ENCODE measurements at regions not wholly inside any gene's neighbourhood (a gene's known extent, or its start where the extent isn't known, plus 50 kb on each side); places are given as distances from the start of the nearest gene placed in this dataset.

DNA sequence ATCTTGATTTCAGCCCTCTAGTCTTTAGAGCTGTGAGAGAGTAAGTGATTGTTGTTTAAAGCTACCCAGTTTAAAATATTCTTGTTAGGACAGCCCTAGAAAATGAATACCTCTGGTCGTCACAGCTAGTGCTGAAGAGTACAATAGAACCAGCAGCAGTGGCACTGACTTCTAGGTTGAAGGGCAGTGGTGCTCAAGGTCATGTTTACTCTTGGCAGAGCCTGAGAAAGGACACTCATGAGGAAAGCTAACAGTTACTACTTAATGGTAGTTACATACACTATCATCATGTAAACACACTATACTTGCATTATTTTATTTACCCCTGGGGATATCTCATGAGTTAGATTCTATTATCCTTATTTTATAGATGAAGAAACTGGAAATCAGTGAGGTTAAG is 323.0 kb downstream of the SH2D4B start:
- Histone ChIP-seq H3K27me3 (replicated peaks; ENCODE audit: control insufficient read depth, insufficient read depth, low read length) (peaks cover 12% of the 10 kb centered on the region), H3K4me3 (ENCODE audit: low read length) (no peak overlapping the region), H3K9me3 (ENCODE audit: control insufficient read depth, low read length) (no peaks in the 10 kb centered on the region), H3K9ac (ENCODE audit: low read length) (no peak overlapping the region), H3K4me1 (ENCODE audit: control insufficient read depth, insufficient read depth, low read length) (no peaks in the 10 kb centered on the region), H3K36me3 (ENCODE audit: control insufficient read depth, insufficient read depth, low read length, severe bottlenecking) (no peaks in the 10 kb centered on the region)
- DNase-seq (ENCODE audit: low read depth) = no peak

DNA sequence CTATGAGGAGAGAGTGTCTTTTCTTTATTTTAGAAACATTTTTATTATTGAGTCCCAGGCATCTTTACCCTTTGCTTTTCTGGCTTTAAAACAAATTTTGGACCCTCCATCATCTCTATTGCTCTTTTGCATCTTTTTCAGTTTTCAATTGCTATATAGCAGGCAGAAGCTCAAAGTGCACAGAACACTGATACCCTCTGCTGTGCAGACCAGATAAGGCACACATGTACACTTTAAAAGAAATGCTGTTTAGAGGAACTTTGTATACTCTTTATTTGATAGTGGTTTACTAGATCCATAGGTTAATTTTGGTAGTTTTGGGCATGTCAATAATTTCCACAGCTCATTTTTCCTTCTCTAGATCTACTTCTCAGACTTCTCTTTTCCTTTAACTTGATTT is 324.2 kb downstream of the SH2D4B start:
- H3K4me1 ChIP-seq (ENCODE audit: control insufficient read depth, insufficient read depth, low read length) = no peaks in the 10 kb centered on the region
- H3K36me3 ChIP-seq (ENCODE audit: control insufficient read depth, insufficient read depth, low read length, severe bottlenecking) = no peaks in the 10 kb centered on the region
- H3K9ac ChIP-seq (ENCODE audit: low read length) = no peak overlapping the region
- peaks cover 3% of the 10 kb centered on the region for H3K27me3 ChIP-seq (replicated peaks; ENCODE audit: control insufficient read depth, insufficient read depth, low read length)
- H3K9me3 ChIP-seq (ENCODE audit: control insufficient read depth, low read length) = no peaks in the 10 kb centered on the region
- no peak for DNase-seq (ENCODE audit: low read depth)
- no peak overlapping the region for H3K4me3 ChIP-seq (ENCODE audit: low read length)

DNA sequence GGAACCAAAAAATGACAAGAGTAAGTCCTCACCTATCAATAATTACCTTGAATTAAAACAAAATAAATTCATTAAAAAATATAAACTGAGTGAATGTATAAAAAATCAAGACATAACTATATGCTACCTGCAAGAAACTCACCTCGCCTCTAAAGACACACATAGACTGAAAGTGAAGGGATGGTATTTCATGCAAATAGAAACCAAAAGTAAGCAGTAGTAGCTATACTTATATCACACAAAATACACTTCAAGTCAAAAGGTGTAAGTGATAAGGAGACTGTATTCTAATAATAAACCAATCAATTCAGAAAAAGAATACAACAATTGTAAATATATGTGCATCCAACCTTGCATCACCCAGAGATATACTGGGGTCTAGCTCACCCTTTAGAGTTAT is 332.6 kb downstream of the SH2D4B start:
- no peaks in the 10 kb centered on the region for H3K27me3 ChIP-seq (replicated peaks; ENCODE audit: control insufficient read depth, insufficient read depth, low read length)
- no peak overlapping the region for H3K4me3 ChIP-seq (ENCODE audit: low read length)
- H3K9me3 ChIP-seq (ENCODE audit: control insufficient read depth, low read length) = peaks cover 13% of the 10 kb centered on the region
- H3K9ac ChIP-seq (ENCODE audit: low read length) = no peak overlapping the region
- H3K36me3 ChIP-seq (ENCODE audit: control insufficient read depth, insufficient read depth, low read length, severe bottlenecking) = no peaks in the 10 kb centered on the region
- DNase-seq (ENCODE audit: low read depth) = no peak
- H3K4me1 ChIP-seq (ENCODE audit: control insufficient read depth, insufficient read depth, low read length) = no peaks in the 10 kb centered on the region

DNA sequence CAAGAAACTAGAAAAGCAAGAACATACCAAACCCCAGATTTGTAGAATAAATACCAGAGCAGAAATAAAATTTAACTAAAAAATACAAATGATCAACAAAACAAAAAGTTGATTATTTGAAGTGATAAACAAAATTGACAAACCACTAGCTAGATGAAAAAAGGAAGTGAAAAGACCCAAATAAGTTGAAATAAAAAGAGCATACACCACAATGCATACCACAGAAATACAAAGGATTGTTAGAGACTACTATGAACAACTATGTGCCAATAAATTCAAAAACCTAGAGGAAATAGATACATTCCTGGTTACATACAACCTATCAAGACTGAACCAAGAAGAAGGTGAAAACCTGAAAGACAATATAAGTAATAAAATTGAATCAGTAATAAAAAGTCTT is 333.4 kb downstream of the SH2D4B start:
- Histone ChIP-seq H3K27me3 (replicated peaks; ENCODE audit: control insufficient read depth, insufficient read depth, low read length) (no peaks in the 10 kb centered on the region), H3K9me3 (ENCODE audit: control insufficient read depth, low read length) (peaks cover 13% of the 10 kb centered on the region), H3K36me3 (ENCODE audit: control insufficient read depth, insufficient read depth, low read length, severe bottlenecking) (no peaks in the 10 kb centered on the region), H3K4me1 (ENCODE audit: control insufficient read depth, insufficient read depth, low read length) (no peaks in the 10 kb centered on the region), H3K4me3 (ENCODE audit: low read length) (no peak overlapping the region), H3K9ac (ENCODE audit: low read length) (no peak overlapping the region)
- no peak for DNase-seq (ENCODE audit: low read depth)

- H3K36me3 ChIP-seq (ENCODE audit: control insufficient read depth, insufficient read depth, low read length, severe bottlenecking) = no peaks in the 10 kb centered on the region
- no peaks in the 10 kb centered on the region for H3K4me1 ChIP-seq (ENCODE audit: control insufficient read depth, insufficient read depth, low read length)
- no peak for DNase-seq (ENCODE audit: low read depth)
- no peak overlapping the region for H3K4me3 ChIP-seq (ENCODE audit: low read length)
- no peak overlapping the region for H3K9ac ChIP-seq (ENCODE audit: low read length)
- peaks cover 9% of the 10 kb centered on the region for H3K9me3 ChIP-seq (ENCODE audit: control insufficient read depth, low read length)
- H3K27me3 ChIP-seq (replicated peaks; ENCODE audit: control insufficient read depth, insufficient read depth, low read length) = no peaks in the 10 kb centered on the region
These were observed 340.6 kb downstream of the SH2D4B start for GRCh38 chr10:80878330-80878729.

GRCh38 chr10:80890146-80890545 is 352.4 kb downstream of the SH2D4B start:
- peaks cover 3% of the 10 kb centered on the region for H3K27me3 ChIP-seq (replicated peaks; ENCODE audit: control insufficient read depth, insufficient read depth, low read length)
- no peaks in the 10 kb centered on the region for H3K36me3 ChIP-seq (ENCODE audit: control insufficient read depth, insufficient read depth, low read length, severe bottlenecking)
- H3K4me3 ChIP-seq (ENCODE audit: low read length) = no peak overlapping the region
- no peaks in the 10 kb centered on the region for H3K9me3 ChIP-seq (ENCODE audit: control insufficient read depth, low read length)
- DNase-seq (ENCODE audit: low read depth) = no peak
- H3K9ac ChIP-seq (ENCODE audit: low read length) = no peak overlapping the region
- H3K4me1 ChIP-seq (ENCODE audit: control insufficient read depth, insufficient read depth, low read length) = no peaks in the 10 kb centered on the region

DNA sequence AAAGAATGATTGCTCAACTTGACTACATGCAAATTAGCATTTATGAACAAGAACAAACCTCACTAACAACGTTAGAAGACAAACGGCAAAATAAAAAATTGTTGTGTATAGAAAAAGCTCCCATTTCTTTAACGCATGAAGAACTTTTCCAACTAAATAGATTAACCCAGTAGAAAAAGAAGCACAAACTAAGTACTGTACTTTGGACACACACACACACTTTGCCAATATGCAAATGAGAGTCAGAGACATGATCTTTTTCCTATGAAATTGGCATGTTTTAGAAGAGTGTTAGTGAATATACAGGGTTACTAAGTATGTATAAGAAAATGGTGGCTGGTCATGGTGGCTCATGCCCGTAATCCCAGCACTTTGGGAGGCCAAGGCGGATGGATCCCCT is 355.6 kb downstream of the SH2D4B start:
- Histone ChIP-seq H3K4me1 (ENCODE audit: control insufficient read depth, insufficient read depth, low read length) (no peaks in the 10 kb centered on the region), H3K9me3 (ENCODE audit: control insufficient read depth, low read length) (no peaks in the 10 kb centered on the region), H3K36me3 (ENCODE audit: control insufficient read depth, insufficient read depth, low read length, severe bottlenecking) (no peaks in the 10 kb centered on the region), H3K27me3 (replicated peaks; ENCODE audit: control insufficient read depth, insufficient read depth, low read length) (peaks cover 3% of the 10 kb centered on the region), H3K4me3 (ENCODE audit: low read length) (no peak overlapping the region), H3K9ac (ENCODE audit: low read length) (no peak overlapping the region)
- DNase-seq (ENCODE audit: low read depth) = no peak

GRCh38 chr10:80894311-80894791 is 356.6 kb downstream of the SH2D4B start:
- no peaks in the 10 kb centered on the region for H3K36me3 ChIP-seq (ENCODE audit: control insufficient read depth, insufficient read depth, low read length, severe bottlenecking)
- no peaks in the 10 kb centered on the region for H3K9me3 ChIP-seq (ENCODE audit: control insufficient read depth, low read length)
- no peaks in the 10 kb centered on the region for H3K4me1 ChIP-seq (ENCODE audit: control insufficient read depth, insufficient read depth, low read length)
- H3K9ac ChIP-seq (ENCODE audit: low read length) = no peak overlapping the region
- H3K27me3 ChIP-seq (replicated peaks; ENCODE audit: control insufficient read depth, insufficient read depth, low read length) = peaks cover 3% of the 10 kb centered on the region
- no peak overlapping the region for H3K4me3 ChIP-seq (ENCODE audit: low read length)
- DNase-seq (ENCODE audit: low read depth) = no peak

DNA sequence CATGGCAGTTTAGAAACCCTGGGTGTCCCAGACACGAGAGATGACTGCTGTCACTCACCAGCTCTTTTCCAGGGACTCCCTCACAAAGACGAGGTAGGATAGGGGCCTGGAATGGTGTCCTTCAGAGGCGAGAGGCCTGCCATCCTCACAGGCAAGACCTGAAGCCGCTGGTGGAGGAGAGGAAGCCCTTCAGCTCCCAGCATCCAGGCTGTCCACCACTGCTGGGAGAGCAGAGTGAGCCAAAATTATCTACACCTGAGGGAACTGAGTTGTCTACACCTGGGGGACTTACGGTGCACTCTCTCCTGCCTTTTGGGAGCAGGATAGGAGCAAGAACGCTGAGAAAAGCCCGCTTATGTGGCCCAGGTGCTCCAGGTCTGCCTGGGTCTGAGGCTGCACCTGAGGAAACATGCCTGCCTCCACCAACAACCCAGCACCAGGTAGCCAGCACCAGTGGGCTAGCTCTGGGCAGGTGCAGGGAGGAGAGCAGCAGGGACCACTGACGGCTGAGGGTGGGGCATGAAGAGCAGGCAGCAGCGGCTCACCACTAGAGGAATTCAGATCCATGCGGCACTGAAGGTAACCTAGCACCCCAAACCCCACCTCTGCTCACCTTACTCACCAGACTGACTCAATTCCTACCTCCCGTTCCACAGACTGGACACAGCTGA is 357.2 kb downstream of the SH2D4B start:
- no peak overlapping the region for H3K4me3 ChIP-seq (ENCODE audit: low read length)
- H3K9ac ChIP-seq (ENCODE audit: low read length) = no peak overlapping the region
- H3K27me3 ChIP-seq (replicated peaks; ENCODE audit: control insufficient read depth, insufficient read depth, low read length) = peaks cover 3% of the 10 kb centered on the region
- no peaks in the 10 kb centered on the region for H3K4me1 ChIP-seq (ENCODE audit: control insufficient read depth, insufficient read depth, low read length)
- DNase-seq (ENCODE audit: low read depth) = no peak
- H3K36me3 ChIP-seq (ENCODE audit: control insufficient read depth, insufficient read depth, low read length, severe bottlenecking) = no peaks in the 10 kb centered on the region
- no peaks in the 10 kb centered on the region for H3K9me3 ChIP-seq (ENCODE audit: control insufficient read depth, low read length)

DNA sequence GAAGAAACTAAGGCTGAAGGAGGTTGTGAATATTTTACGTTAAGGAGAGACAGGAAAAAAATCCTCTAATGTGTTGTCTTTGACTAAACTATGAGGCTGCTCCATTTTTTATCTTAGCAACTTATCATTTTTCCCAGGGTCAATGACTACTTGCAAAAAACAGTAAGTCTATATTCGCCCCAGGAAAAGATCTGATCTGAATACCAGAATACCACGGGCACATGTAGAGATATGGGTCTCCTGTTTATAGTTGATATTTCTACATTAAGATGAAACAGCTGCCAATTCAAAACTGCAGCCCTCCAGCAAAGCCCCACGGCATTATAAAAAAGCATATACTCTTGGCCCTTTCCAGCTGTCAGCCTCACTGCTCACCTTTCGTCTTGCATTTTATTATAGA is 358.4 kb downstream of the SH2D4B start:
- H3K9me3 ChIP-seq (ENCODE audit: control insufficient read depth, low read length) = no peaks in the 10 kb centered on the region
- H3K36me3 ChIP-seq (ENCODE audit: control insufficient read depth, insufficient read depth, low read length, severe bottlenecking) = no peaks in the 10 kb centered on the region
- peaks cover 3% of the 10 kb centered on the region for H3K27me3 ChIP-seq (replicated peaks; ENCODE audit: control insufficient read depth, insufficient read depth, low read length)
- H3K4me1 ChIP-seq (ENCODE audit: control insufficient read depth, insufficient read depth, low read length) = no peaks in the 10 kb centered on the region
- no peak for DNase-seq (ENCODE audit: low read depth)
- no peak overlapping the region for H3K9ac ChIP-seq (ENCODE audit: low read length)
- H3K4me3 ChIP-seq (ENCODE audit: low read length) = no peak overlapping the region

GRCh38 chr10:80896959-80897358 is 359.3 kb downstream of the SH2D4B start:
- Histone ChIP-seq H3K9me3 (ENCODE audit: control insufficient read depth, low read length) (no peaks in the 10 kb centered on the region), H3K4me3 (ENCODE audit: low read length) (no peak overlapping the region), H3K4me1 (ENCODE audit: control insufficient read depth, insufficient read depth, low read length) (no peaks in the 10 kb centered on the region), H3K36me3 (ENCODE audit: control insufficient read depth, insufficient read depth, low read length, severe bottlenecking) (no peaks in the 10 kb centered on the region), H3K27me3 (replicated peaks; ENCODE audit: control insufficient read depth, insufficient read depth, low read length) (peaks cover 3% of the 10 kb centered on the region), H3K9ac (ENCODE audit: low read length) (no peak overlapping the region)
- DNase-seq (ENCODE audit: low read depth) = no peak

DNA sequence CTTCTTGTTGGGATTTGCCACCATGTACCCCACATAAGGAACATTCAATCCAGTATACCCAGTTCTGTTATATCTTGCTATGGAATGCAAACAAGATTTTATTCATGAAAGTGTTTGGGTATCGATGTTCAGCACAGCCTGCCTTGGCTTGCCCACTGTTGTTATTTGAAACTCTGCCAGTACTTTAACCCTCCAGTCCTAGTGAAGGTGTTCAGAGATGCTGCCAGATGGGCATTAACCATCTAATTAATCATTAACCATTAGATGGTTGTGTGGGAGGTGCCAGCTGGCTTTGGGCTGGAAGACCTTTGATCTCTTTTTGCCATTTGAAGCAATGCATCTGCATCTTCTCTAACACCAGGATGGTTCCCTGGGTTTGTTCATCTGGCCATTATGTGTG is 363.0 kb downstream of the SH2D4B start:
- Histone ChIP-seq H3K27me3 (replicated peaks; ENCODE audit: control insufficient read depth, insufficient read depth, low read length) (no peaks in the 10 kb centered on the region), H3K4me1 (ENCODE audit: control insufficient read depth, insufficient read depth, low read length) (no peaks in the 10 kb centered on the region), H3K9me3 (ENCODE audit: control insufficient read depth, low read length) (no peaks in the 10 kb centered on the region), H3K9ac (ENCODE audit: low read length) (no peak overlapping the region), H3K36me3 (ENCODE audit: control insufficient read depth, insufficient read depth, low read length, severe bottlenecking) (no peaks in the 10 kb centered on the region), H3K4me3 (ENCODE audit: low read length) (no peak overlapping the region)
- DNase-seq (ENCODE audit: low read depth) = no peak

Data from adipocyte (in vitro differentiated cells).